ENCODE measurements at regions not wholly inside any gene's neighbourhood (a gene's known extent, or its start where the extent isn't known, plus 50 kb on each side); places are given as distances from the start of the nearest gene placed in this dataset.
"Not testable (repeated sequence)": the region's sequence is repeated elsewhere in the genome, so short reads cannot be mapped to it uniquely, and the experiment has no call there.

- Histone ChIP-seq H4K8ac (ENCODE audit: low read depth, low read length) (no peak overlapping the region), H4K12ac (ENCODE audit: low read depth, low read length) (no peak overlapping the region), H2AFZ (ENCODE audit: insufficient read depth, low read length, poor library complexity) (no peak overlapping the region), H3K79me1 (ENCODE audit: low read length) (no peaks in the 10 kb centered on the region), H3K4ac (ENCODE audit: low read depth, low read length) (no peak overlapping the region), H3K23ac (ENCODE audit: low read length) (no peak overlapping the region), H3K27ac (ENCODE audit: low read depth, low read length) (no peak overlapping the region), H2BK5ac (ENCODE audit: low read depth, low read length, poor library complexity) (no peak overlapping the region), H3K9ac (ENCODE audit: low read length) (no peak overlapping the region), H2AK5ac (ENCODE audit: low read length) (no peak overlapping the region), H3K9me3 (ENCODE audit: insufficient read depth, low read depth, low read length) (peaks cover 3% of the 10 kb centered on the region), H2BK120ac (ENCODE audit: insufficient read depth, low read length, poor library complexity) (no peak overlapping the region), H3K4me1 (ENCODE audit: control insufficient read depth in 1 of 2, insufficient read depth in 2 of 2, low read length in 2 of 2) (no peaks in the 10 kb centered on the region), H3K79me2 (ENCODE audit: control insufficient read depth, insufficient read depth, low read length, poor library complexity) (no peaks in the 10 kb centered on the region), H4K91ac (ENCODE audit: low read depth, low read length) (no peak overlapping the region), H3K4me2 (ENCODE audit: low read length) (no peak overlapping the region), H3K36me3 (ENCODE audit: control insufficient read depth in 1 of 2, insufficient read depth in 2 of 2, low read length in 2 of 2) (no peaks in the 10 kb centered on the region), H3K18ac (ENCODE audit: low read length) (no peak overlapping the region), H3K4me3 (ENCODE audit: low read depth, low read length) (no peak overlapping the region), H3K27me3 (ENCODE audit: insufficient read depth, low read length) (no peaks in the 10 kb centered on the region), H3K14ac (ENCODE audit: low read length) (no peak overlapping the region), H2BK12ac (ENCODE audit: low read length) (no peak overlapping the region)
- DNase-seq, result peak; percentile 71 to 85
Observed at GRCh38 chr4:160117686-160118085, 1014.8 kb downstream of the RAPGEF2 start.

GRCh38 chr4:160125576-160126287 is 1022.9 kb downstream of the RAPGEF2 start:
- not testable (repeated sequence) for H4K8ac ChIP-seq (ENCODE audit: low read depth, low read length); H3K4ac ChIP-seq (ENCODE audit: low read depth, low read length); H3K4me1 ChIP-seq (ENCODE audit: control insufficient read depth in 1 of 2, insufficient read depth in 2 of 2, low read length in 2 of 2); H3K79me2 ChIP-seq (ENCODE audit: control insufficient read depth, insufficient read depth, low read length, poor library complexity); H3K79me1 ChIP-seq (ENCODE audit: low read length); H3K27me3 ChIP-seq (ENCODE audit: insufficient read depth, low read length); H2BK12ac ChIP-seq (ENCODE audit: low read length); H3K18ac ChIP-seq (ENCODE audit: low read length); H3K14ac ChIP-seq (ENCODE audit: low read length); DNase-seq; H3K4me2 ChIP-seq (ENCODE audit: low read length); H2AK5ac ChIP-seq (ENCODE audit: low read length); H4K91ac ChIP-seq (ENCODE audit: low read depth, low read length); H3K9ac ChIP-seq (ENCODE audit: low read length); H3K23ac ChIP-seq (ENCODE audit: low read length); H3K4me3 ChIP-seq (ENCODE audit: low read depth, low read length); H4K12ac ChIP-seq (ENCODE audit: low read depth, low read length); H3K36me3 ChIP-seq (ENCODE audit: control insufficient read depth in 1 of 2, insufficient read depth in 2 of 2, low read length in 2 of 2); H2AFZ ChIP-seq (ENCODE audit: insufficient read depth, low read length, poor library complexity); H2BK120ac ChIP-seq (ENCODE audit: insufficient read depth, low read length, poor library complexity); H3K9me3 ChIP-seq (ENCODE audit: insufficient read depth, low read depth, low read length); H2BK5ac ChIP-seq (ENCODE audit: low read depth, low read length, poor library complexity); H3K27ac ChIP-seq (ENCODE audit: low read depth, low read length)
- WGBS (ENCODE audit: extremely low coverage, insufficient coverage, insufficient read length), result no CpG with 5 or more reads among the region's 24 CpGs

- Histone ChIP-seq H4K12ac (ENCODE audit: low read depth, low read length) (no peak overlapping the region), H3K4me2 (ENCODE audit: low read length) (no peak overlapping the region), H3K27me3 (ENCODE audit: insufficient read depth, low read length) (no peaks in the 10 kb centered on the region), H3K4me1 (ENCODE audit: control insufficient read depth in 1 of 2, insufficient read depth in 2 of 2, low read length in 2 of 2) (peaks cover 0 to 2% of the 10 kb centered on the region in 2 experiments), H3K9me3 (ENCODE audit: insufficient read depth, low read depth, low read length) (peaks cover 6% of the 10 kb centered on the region), H3K36me3 (ENCODE audit: control insufficient read depth in 1 of 2, insufficient read depth in 2 of 2, low read length in 2 of 2) (peaks cover 2% of the 10 kb centered on the region in 2 experiments), H3K27ac (ENCODE audit: low read depth, low read length) (no peak overlapping the region), H3K14ac (ENCODE audit: low read length) (no peak overlapping the region), H2BK5ac (ENCODE audit: low read depth, low read length, poor library complexity) (no peak overlapping the region), H3K79me1 (ENCODE audit: low read length) (no peaks in the 10 kb centered on the region), H4K91ac (ENCODE audit: low read depth, low read length) (no peak overlapping the region), H3K18ac (ENCODE audit: low read length) (no peak overlapping the region), H3K9ac (ENCODE audit: low read length) (no peak overlapping the region), H3K4ac (ENCODE audit: low read depth, low read length) (no peak overlapping the region), H2AK5ac (ENCODE audit: low read length) (no peak overlapping the region), H3K23ac (ENCODE audit: low read length) (no peak overlapping the region), H2AFZ (ENCODE audit: insufficient read depth, low read length, poor library complexity) (no peak overlapping the region), H2BK12ac (ENCODE audit: low read length) (no peak overlapping the region), H4K8ac (ENCODE audit: low read depth, low read length) (no peak overlapping the region), H2BK120ac (ENCODE audit: insufficient read depth, low read length, poor library complexity) (no peak overlapping the region), H3K4me3 (ENCODE audit: low read depth, low read length) (no peak overlapping the region), H3K79me2 (ENCODE audit: control insufficient read depth, insufficient read depth, low read length, poor library complexity) (no peaks in the 10 kb centered on the region)
- DNase-seq, result no peak
Observed at GRCh38 chr4:160127211-160127610, 1024.3 kb downstream of the RAPGEF2 start.

- H3K9me3 ChIP-seq (ENCODE audit: insufficient read depth, low read depth, low read length), result peaks cover 6% of the 10 kb centered on the region
- H3K79me1 ChIP-seq (ENCODE audit: low read length), result no peaks in the 10 kb centered on the region
- peak overlapping the region; percentile 47 for H4K91ac ChIP-seq (ENCODE audit: low read depth, low read length)
- no peak overlapping the region for H2AK5ac ChIP-seq (ENCODE audit: low read length)
- no peaks in the 10 kb centered on the region for H3K27me3 ChIP-seq (ENCODE audit: insufficient read depth, low read length)
- no CpG with 5 or more reads among the region's 2 CpGs for WGBS (ENCODE audit: extremely low coverage, insufficient coverage, insufficient read length)
- H3K9ac ChIP-seq (ENCODE audit: low read length), result no peak overlapping the region
- no peak overlapping the region for H3K18ac ChIP-seq (ENCODE audit: low read length)
- H3K4me3 ChIP-seq (ENCODE audit: low read depth, low read length), result no peak overlapping the region
- no peak overlapping the region for H4K12ac ChIP-seq (ENCODE audit: low read depth, low read length)
- no peak overlapping the region for H3K23ac ChIP-seq (ENCODE audit: low read length)
- H3K4me2 ChIP-seq (ENCODE audit: low read length), result peak overlapping the region; percentile 34
- H2BK5ac ChIP-seq (ENCODE audit: low read depth, low read length, poor library complexity), result no peak overlapping the region
- H3K4ac ChIP-seq (ENCODE audit: low read depth, low read length), result no peak overlapping the region
- H3K14ac ChIP-seq (ENCODE audit: low read length), result no peak overlapping the region
- no peak overlapping the region for H2BK12ac ChIP-seq (ENCODE audit: low read length)
- DNase-seq, result peak; percentile 43 to 80
- H3K4me1 ChIP-seq (ENCODE audit: control insufficient read depth in 1 of 2, insufficient read depth in 2 of 2, low read length in 2 of 2), result peaks cover 0 to 2% of the 10 kb centered on the region in 2 experiments
- H2AFZ ChIP-seq (ENCODE audit: insufficient read depth, low read length, poor library complexity), result no peak overlapping the region
- H2BK120ac ChIP-seq (ENCODE audit: insufficient read depth, low read length, poor library complexity), result no peak overlapping the region
- H3K36me3 ChIP-seq (ENCODE audit: control insufficient read depth in 1 of 2, insufficient read depth in 2 of 2, low read length in 2 of 2), result peaks cover 2% of the 10 kb centered on the region in 2 experiments
- no peaks in the 10 kb centered on the region for H3K79me2 ChIP-seq (ENCODE audit: control insufficient read depth, insufficient read depth, low read length, poor library complexity)
- peak overlapping the region; percentile 57 for H3K27ac ChIP-seq (ENCODE audit: low read depth, low read length)
- no peak overlapping the region for H4K8ac ChIP-seq (ENCODE audit: low read depth, low read length)
Observed at GRCh38 chr4:160129439-160129838, 1026.6 kb downstream of the RAPGEF2 start.
